Central memory CD4-positive, alpha-beta T cell (primary cell): ENCODE measurements at regions not wholly inside any gene's neighbourhood (a gene's known extent, or its start where the extent isn't known, plus 50 kb on each side); places are given as distances from the start of the nearest gene placed in this dataset.

Experiments used
- DNase-seq: peaks from one replicate; pipeline ENCODE4 v3.0.0; 2022

GRCh38 chr5:2488593-2488992 lies 262.9 kb downstream of the IRX2 start:
- DNase-seq, result no peak

DNA sequence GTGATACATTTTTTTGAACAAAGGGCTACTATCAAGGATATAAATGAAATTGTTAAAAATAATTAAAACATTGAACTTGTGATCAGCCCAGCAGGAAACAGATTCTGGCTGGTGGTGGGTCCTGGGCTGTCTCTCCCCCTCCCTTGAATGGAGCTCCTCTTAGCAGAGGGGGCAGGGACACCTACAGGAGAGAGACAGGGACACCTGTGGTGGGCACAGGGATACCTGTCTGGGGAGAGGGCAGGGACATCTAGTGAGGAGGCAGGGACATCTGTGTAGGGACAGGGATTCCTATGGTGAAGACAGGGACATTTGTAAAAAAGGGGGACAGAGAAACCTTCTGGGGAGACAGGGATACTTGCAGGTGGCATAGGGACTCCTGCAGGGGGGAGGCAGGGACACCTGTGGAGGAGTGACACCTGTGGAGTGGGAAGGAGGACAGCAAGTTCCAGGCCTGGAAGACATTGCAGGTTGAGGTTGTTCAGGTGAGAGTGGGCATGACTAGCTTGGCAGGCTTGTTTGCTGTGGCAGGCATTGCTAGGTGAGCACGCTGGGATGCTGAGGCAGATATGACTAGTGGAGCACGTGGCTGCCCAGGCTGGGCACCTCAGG lies 264.2 kb downstream of the IRX2 start:
- no peak for DNase-seq

- no peak for DNase-seq
Measured at GRCh38 chr5:2486373-2486772, 265.1 kb downstream of the IRX2 start.

GRCh38 chr5:2482778-2483177 lies 268.7 kb downstream of the IRX2 start:
- DNase-seq, result no peak

- no peak for DNase-seq
Measured at GRCh38 chr5:2480871-2481270, 270.6 kb downstream of the IRX2 start.

DNA sequence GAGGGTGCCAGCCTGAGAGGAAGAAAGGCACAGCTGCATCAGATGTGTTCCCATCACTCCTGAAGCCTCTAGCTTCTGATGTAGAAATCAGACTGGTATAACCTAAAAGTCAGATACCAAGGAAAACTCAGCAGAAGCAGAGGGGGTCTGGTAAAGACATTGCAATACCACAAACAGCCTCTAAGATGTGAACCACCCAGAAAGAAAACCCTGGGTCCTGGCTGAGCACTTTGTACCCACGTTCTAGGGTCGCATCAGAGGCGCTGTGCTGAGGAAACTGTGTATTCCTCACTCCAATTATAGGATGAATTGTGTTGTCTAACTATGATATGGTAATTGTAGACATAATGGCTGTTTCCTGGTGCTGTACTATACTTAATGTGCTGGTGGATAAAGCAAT lies 275.6 kb downstream of the IRX2 start:
- DNase-seq, result no peak

DNA sequence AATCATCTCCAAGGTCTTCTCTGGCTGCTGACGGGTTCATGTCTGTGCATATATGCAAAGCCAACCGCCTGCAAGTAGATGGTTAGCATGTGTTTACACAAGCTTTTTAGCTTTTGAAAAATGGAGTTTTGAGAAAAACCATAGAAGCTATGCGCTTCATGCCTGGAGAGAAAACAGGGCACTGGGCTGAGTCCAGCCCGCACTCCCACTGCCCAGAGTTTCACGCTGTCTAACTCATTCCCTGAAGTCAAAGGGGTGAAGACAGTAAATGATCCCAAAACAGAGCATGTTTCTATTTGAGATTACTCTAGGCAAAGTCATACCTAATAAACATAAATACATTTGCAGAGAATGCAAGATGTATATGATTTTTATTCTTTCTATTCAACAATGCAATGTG lies 278.8 kb downstream of the IRX2 start:
- no peak for DNase-seq

GRCh38 chr5:2471152-2471879 lies 280.2 kb downstream of the IRX2 start:
- no peak for DNase-seq

- DNase-seq, result no peak
Measured at GRCh38 chr5:2466966-2467365, 284.5 kb downstream of the IRX2 start.

- no peak for DNase-seq
Measured at GRCh38 chr5:2465383-2465782, 286.1 kb downstream of the IRX2 start.

GRCh38 chr5:2464141-2464540 lies 287.3 kb downstream of the IRX2 start:
- DNase-seq, result no peak

- DNase-seq, result no peak
Measured at GRCh38 chr5:2461701-2462691, 289.5 kb downstream of the IRX2 start.

DNA sequence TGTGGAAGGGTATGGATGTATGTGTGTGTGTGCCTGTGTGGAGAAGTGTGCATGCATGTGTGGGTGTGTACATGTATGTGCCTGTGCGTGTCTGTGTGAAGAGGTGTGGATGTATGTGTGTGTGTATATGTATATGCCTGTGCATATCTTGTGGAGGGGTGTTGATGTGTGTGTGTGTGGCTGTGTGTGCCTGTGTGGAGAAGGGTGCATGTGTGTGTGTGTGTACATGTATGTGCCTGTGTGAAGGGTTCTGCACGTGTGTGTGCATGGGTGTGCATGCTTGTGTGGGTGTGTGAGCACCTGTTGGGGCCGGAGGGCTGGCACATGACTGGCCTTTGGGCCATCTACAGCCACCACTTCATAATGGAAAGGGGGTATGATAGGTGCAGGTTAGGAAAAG lies 291.4 kb downstream of the IRX2 start:
- DNase-seq, result no peak

DNA sequence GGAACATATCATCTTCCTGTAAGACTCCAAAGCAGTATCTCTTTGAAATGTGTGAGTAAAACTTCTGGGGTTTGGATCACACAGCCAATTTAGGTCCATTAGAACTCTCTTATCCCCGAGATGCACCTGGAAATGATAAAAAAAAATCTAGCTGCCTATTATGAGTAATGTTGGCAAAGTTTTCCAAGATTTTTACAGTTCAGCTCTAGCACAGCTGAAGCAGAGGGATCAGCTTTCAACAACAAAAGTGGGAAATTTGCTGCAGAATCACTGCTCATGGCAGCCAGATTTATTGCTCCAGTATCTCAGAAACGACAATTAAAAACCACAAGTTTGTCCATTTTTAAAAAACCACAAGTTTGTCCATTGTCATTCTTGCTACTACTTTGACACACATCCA lies 292.2 kb downstream of the IRX2 start:
- no peak for DNase-seq

DNA sequence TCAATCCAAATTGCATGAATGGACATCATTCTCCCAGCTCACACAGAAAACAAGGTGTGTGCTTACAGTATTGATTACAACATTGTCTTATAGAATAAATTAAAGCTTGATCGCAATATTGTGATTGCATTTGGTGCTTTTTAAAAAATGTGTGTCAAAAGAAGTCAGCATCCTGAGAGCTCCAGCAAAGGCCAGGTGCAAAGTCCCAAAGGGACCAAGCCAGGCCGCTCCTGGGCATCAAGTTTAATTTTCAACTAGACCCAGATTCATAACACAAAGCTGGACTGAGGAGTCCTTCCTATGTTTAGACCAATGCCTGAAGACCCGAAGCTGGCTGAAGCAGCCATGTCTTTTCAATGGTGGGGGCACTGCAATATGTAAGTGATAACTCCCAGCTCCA lies 295.6 kb downstream of the IRX2 start:
- DNase-seq, result no peak

DNA sequence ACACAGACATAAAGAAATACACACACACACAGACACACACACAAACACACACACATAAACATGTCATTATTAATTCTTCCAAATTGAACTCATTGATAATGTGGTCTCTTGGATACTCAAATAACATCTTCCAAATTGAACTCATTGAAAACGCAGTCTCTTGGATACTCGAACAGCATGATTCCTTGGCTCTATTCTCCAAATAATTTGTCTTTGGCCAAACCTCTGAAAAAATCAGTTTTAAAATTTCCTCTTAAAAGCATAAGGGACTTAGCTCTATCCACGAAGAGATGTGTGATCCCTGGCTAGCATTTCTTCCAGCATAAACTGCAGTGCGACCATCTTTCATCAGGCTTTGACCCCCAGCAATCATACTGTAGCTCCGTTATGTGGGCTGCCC lies 296.6 kb downstream of the IRX2 start:
- DNase-seq, result no peak

- no peak for DNase-seq
Measured at GRCh38 chr5:2453781-2454180, 297.7 kb downstream of the IRX2 start.

GRCh38 chr5:2451100-2451499 lies 300.4 kb downstream of the IRX2 start:
- DNase-seq, result no peak

- no peak for DNase-seq
Measured at GRCh38 chr5:2442496-2443354, 308.8 kb downstream of the IRX2 start.

GRCh38 chr5:2441495-2442180 lies 309.8 kb downstream of the IRX2 start:
- no peak for DNase-seq

DNA sequence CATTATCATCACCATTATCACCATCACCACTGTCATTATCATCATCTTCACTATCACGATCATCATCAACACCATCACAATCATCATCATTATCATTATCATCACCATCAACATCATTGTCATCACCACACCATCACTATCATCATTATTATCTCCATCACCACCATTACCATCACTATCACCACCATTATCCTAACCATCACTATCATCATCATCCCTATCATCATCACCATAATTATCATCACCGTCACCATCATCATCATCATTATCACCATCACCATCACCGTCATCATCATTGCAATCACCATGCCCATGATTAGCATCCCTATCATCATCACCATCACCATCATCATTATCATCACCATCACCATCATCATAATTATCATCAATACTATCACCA lies 311.9 kb downstream of the IRX2 start:
- DNase-seq, result no peak

DNA sequence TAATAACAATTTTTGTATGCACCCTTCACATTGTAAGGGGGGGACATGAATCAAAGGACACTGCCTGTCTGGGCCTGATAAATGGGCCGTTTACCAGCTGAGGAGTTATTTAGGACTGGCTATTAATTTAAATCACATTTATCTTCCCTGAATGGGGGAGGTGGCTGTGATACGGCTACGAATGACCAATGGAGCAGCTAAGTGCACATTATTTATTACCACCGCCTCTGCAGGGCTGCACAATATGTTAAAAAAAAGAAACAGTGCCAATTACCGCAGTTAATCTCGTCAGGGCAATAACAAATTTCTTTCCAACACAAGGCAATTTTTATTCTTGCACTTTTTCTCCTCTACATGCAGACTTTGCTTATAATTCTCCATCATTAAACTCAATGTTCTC lies 318.4 kb downstream of the IRX2 start:
- no peak for DNase-seq
